ENCODE measurements at regions not wholly inside any gene's neighbourhood (a gene's known extent, or its start where the extent isn't known, plus 50 kb on each side); places are given as distances from the start of the nearest gene placed in this dataset.

- no peak for TF ChIP-seq BCLAF1 (IDR thresholded peaks at IDR 0.05)
- TF ChIP-seq GATAD2B (conservative IDR thresholded peaks at IDR 0.05; ENCODE audit: low read depth) = no peak
- TF ChIP-seq BRCA1 (IDR thresholded peaks at IDR 0.05; ENCODE audit: low read depth, low read length) = no peak
- TF ChIP-seq HDAC6 (IDR thresholded peaks at IDR 0.05; ENCODE audit: unreplicated experiment) = no peak
- no peak for TF ChIP-seq CUX1 (IDR thresholded peaks at IDR 0.05; ENCODE audit: insufficient replicate concordance, low read depth, low read length)
Observed at GRCh38 chr13:111861766-111862366, 205.1 kb upstream of the SOX1 start (continued).

All from GM12878 (cell line).